Karpas-422 (cell line): ENCODE measurements at regions not wholly inside any gene's neighbourhood (a gene's known extent, or its start where the extent isn't known, plus 50 kb on each side); places are given as distances from the start of the nearest gene placed in this dataset.

Experiments
- DNase-seq: peaks from one replicate; pipeline ENCODE4 v3.0.0-alpha.2; 2015
- H2AFZ ChIP-seq: fragments of 200-600 bp; sonication (generic); 2 replicates; pipeline ENCODE4 v1.6.1; 2014; ENCODE audit warnings: antibody characterized with exemption, low read length, mixed read lengths
- H3K27ac ChIP-seq: fragments of 200-600 bp; sonication (generic); 2 replicates; pipeline ENCODE4 v1.5.1; 2014; ENCODE audit warnings: mild to moderate bottlenecking, low read length, moderate library complexity
- H3K27me3 ChIP-seq: fragments of 200-600 bp; sonication (generic); 2 replicates; pipeline ENCODE4 v1.6.1; 2014; ENCODE audit warnings: low read length, mixed read lengths
- H3K36me3 ChIP-seq: fragments of 200-600 bp; sonication (generic); 2 replicates; pipeline ENCODE4 v1.6.1; 2014; ENCODE audit warnings: low read length, mixed read lengths; ENCODE audit not compliant: insufficient read depth
- H3K4me1 ChIP-seq: fragments of 200-600 bp; sonication (generic); 2 replicates; pipeline ENCODE4 v1.6.1; 2014; ENCODE audit warnings: mild to moderate bottlenecking, low read length, mixed read lengths
- H3K4me2 ChIP-seq: fragments of 200-600 bp; sonication (generic); 2 replicates; pipeline ENCODE4 v1.6.1; 2014; ENCODE audit warnings: low read length, low read depth, mild to moderate bottlenecking; ENCODE audit not compliant: poor library complexity, severe bottlenecking
- H3K4me3 ChIP-seq: fragments of 200-600 bp; sonication (generic); 2 replicates; pipeline ENCODE4 v1.5.1; 2014; ENCODE audit warnings: mild to moderate bottlenecking, antibody characterized with exemption, low read length, mixed read lengths
- H3K79me2 ChIP-seq: fragments of 200-600 bp; sonication (generic); 2 replicates; pipeline ENCODE4 v1.6.1; 2014; ENCODE audit warnings: mild to moderate bottlenecking, low read length, mixed read lengths
- H3K9ac ChIP-seq: fragments of 200-600 bp; sonication (generic); 2 replicates; pipeline ENCODE4 v1.6.0; 2014; ENCODE audit warnings: low read length
- H3K9me2 ChIP-seq: fragments of 200-600 bp; sonication (generic), shearing (Covaris generic); replicated peaks from 2 replicates; pipeline ENCODE4 v1.6.0; 2014; ENCODE audit warnings: mild to moderate bottlenecking, low read length, moderate library complexity; ENCODE audit not compliant: insufficient read depth
- H3K9me3 ChIP-seq: fragments of 300-700, 200-600 bp; sonication (generic); 2 replicates; pipeline ENCODE4 v1.6.1; 2014; ENCODE audit warnings: low read length, mixed read lengths
- H4K20me1 ChIP-seq: fragments of 200-600 bp; sonication (generic); 2 replicates; pipeline ENCODE4 v1.6.1; 2014; ENCODE audit warnings: mild to moderate bottlenecking, antibody characterized with exemption, low read length, low read depth; ENCODE audit not compliant: insufficient read depth

DNA sequence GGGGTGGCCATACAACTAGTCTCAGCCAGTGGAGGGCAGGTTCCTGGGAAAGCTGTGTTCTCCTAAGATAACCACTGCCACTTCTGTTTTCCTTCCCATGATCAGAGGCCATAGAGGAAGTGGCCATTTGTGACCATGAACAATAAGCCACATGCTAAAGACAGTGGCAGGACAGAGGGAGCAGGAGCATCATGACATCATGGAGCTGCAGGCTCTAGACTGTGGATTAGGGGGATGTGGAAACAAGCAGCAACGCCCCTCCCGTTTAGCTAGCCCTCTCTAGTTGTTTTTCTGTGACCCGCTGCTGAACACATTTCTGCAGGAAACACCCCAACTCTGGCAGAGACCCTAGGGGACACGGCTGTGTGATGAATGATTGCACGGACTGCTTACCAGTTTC lies 195.0 kb upstream of the NECTIN1 start:
- H3K36me3 ChIP-seq = no peaks in the 10 kb centered on the region
- no peak overlapping the region for H3K4me3 ChIP-seq
- no peak overlapping the region for H3K4me2 ChIP-seq
- no peaks in the 10 kb centered on the region for H3K9me3 ChIP-seq
- no peaks in the 10 kb centered on the region for H3K4me1 ChIP-seq
- H2AFZ ChIP-seq = no peak overlapping the region
- no peaks in the 10 kb centered on the region for H3K9me2 ChIP-seq
- H3K27me3 ChIP-seq = no peaks in the 10 kb centered on the region
- H3K27ac ChIP-seq = no peak overlapping the region
- H3K79me2 ChIP-seq = no peaks in the 10 kb centered on the region
- H3K9ac ChIP-seq = no peak overlapping the region
- no peaks in the 10 kb centered on the region for H4K20me1 ChIP-seq
- DNase-seq = no peak

DNA sequence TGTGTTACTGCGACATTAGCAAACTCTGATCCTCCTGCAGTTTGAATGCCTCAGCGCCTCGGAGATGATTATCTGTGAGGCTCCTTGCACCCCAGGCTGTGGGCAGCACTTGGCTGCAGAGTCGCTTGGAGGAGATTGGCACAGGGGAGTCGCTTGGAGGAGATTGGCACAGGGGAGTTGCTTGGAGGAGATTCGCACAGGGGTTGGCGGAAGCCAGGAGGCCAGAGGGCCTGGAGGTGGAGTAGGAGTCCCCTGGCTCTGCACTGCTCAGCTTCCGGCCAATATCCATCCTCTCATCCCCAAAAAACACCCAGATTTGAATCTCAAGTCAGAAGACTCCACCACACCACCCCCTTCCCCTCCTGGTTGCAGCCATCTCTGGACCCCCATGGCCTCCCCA lies 192.6 kb upstream of the NECTIN1 start:
- no peak overlapping the region for H3K27ac ChIP-seq
- no peak overlapping the region for H3K4me3 ChIP-seq
- no peak for DNase-seq
- H3K4me1 ChIP-seq = no peaks in the 10 kb centered on the region
- H3K9me3 ChIP-seq = no peaks in the 10 kb centered on the region
- no peak overlapping the region for H2AFZ ChIP-seq
- no peaks in the 10 kb centered on the region for H3K36me3 ChIP-seq
- no peaks in the 10 kb centered on the region for H4K20me1 ChIP-seq
- H3K27me3 ChIP-seq = no peaks in the 10 kb centered on the region
- H3K79me2 ChIP-seq = no peaks in the 10 kb centered on the region
- no peak overlapping the region for H3K9ac ChIP-seq
- H3K4me2 ChIP-seq = no peak overlapping the region
- no peaks in the 10 kb centered on the region for H3K9me2 ChIP-seq

DNA sequence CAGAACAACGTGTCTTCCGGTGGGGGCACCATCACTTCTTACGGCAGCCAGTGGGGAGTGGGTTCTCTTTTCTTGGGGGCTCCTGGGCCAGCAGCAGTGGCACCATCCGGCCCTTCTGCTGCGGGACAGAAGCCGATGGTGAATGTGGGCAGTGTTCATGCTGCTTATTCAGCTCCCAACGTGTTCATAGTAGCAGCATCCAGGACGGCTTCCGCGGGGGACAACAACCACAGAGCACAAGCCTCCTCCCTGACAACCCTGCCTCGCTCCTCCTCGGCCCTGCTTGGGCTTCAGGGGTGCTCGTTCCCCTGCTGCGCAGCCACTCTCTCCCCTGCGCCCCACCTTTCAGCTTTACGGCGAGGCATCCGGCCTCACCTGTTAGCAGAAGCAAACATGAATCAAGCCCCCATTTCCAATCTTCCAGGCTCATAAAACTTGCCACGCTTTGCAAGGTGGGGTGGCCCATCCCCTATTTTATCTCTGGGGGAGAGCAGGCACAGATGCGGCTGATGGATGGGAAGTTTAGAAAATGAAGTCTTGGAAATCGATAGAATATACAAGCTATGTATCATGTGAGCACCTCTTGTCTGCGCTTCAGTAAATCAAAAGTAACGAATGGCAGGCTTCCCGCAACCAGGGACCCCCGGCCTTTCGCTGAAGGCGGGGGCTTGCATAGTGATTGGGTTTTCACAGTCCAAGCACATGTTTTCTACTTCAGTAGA lies 191.8 kb upstream of the NECTIN1 start:
- Histone ChIP-seq H2AFZ (no peak overlapping the region), H3K79me2 (no peaks in the 10 kb centered on the region), H3K4me3 (no peak overlapping the region), H4K20me1 (no peaks in the 10 kb centered on the region), H3K9me3 (no peaks in the 10 kb centered on the region), H3K9ac (no peak overlapping the region), H3K9me2 (no peaks in the 10 kb centered on the region), H3K4me2 (no peak overlapping the region), H3K4me1 (no peaks in the 10 kb centered on the region), H3K36me3 (no peaks in the 10 kb centered on the region), H3K27me3 (no peaks in the 10 kb centered on the region), H3K27ac (no peak overlapping the region)
- DNase-seq = no peak

DNA sequence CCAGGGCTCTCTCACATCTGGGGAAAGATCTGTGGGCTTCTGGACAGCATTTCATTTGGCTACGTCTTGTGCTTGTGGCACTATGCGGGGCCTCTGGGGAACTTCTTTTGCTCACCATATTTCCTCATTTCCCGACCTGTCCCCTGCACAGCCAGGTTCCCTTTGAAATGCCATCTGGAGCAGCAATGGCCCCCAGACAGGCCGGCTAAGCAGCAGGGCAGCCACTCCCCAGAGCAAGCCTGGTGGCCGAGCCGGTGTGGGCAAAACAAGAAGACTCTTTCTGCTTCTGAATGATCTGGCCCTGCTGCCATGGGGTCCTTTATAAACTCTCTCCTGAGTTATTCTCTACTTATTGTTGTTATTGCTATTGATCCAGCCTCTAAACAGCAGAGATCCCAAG lies 190.7 kb upstream of the NECTIN1 start:
- Histone ChIP-seq H3K27ac (no peak overlapping the region), H3K27me3 (no peaks in the 10 kb centered on the region), H3K4me1 (no peaks in the 10 kb centered on the region), H3K9me2 (no peaks in the 10 kb centered on the region), H3K79me2 (no peaks in the 10 kb centered on the region), H3K4me2 (no peak overlapping the region), H3K36me3 (no peaks in the 10 kb centered on the region), H4K20me1 (no peaks in the 10 kb centered on the region), H3K9me3 (no peaks in the 10 kb centered on the region), H2AFZ (no peak overlapping the region), H3K4me3 (no peak overlapping the region), H3K9ac (no peak overlapping the region)
- no peak for DNase-seq

DNA sequence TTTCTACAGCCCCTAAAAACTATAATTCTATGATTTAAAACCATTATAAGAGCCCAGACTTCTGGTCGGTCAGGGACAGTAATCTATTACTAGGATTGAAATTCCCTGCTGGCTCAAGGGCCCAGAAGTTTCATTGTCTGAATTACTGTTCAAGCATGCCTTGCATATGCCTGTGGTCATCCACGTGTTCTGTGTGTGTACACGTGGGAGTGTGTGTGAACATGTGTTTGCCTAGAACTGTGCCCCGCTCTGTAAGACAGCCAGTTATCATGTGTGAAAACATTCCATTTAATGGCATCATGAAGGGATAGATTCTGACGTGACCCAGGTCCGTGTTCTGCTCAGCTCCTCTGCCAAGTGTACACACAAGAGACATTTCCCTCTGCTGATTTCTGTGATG lies 189.3 kb upstream of the NECTIN1 start:
- no peak for DNase-seq
- H3K9ac ChIP-seq = no peak overlapping the region
- no peaks in the 10 kb centered on the region for H4K20me1 ChIP-seq
- no peaks in the 10 kb centered on the region for H3K36me3 ChIP-seq
- H3K4me3 ChIP-seq = no peak overlapping the region
- H2AFZ ChIP-seq = no peak overlapping the region
- no peak overlapping the region for H3K4me2 ChIP-seq
- H3K27me3 ChIP-seq = no peaks in the 10 kb centered on the region
- H3K4me1 ChIP-seq = no peaks in the 10 kb centered on the region
- H3K79me2 ChIP-seq = no peaks in the 10 kb centered on the region
- no peak overlapping the region for H3K27ac ChIP-seq
- H3K9me3 ChIP-seq = no peaks in the 10 kb centered on the region
- no peaks in the 10 kb centered on the region for H3K9me2 ChIP-seq

DNA sequence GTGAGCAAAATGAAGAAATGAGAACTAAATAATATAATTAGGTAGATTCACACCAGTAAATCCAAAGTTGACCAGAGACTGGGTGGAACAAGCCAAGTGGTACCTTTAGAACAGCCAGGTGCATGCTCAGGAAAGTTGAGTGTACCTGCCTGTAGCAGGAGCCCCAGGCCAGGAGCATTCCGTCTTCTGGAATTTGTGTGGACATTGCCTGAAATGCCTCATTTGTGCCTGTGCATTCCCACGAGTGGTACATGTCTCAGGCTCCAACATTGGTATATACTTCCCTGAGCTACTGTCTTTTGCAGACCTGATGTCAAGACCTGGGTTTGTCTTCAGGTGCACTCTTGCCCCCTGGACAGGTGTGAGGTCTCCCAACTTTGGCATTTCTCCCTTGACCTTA lies 187.6 kb upstream of the NECTIN1 start:
- no peaks in the 10 kb centered on the region for H3K4me1 ChIP-seq
- no peaks in the 10 kb centered on the region for H3K9me2 ChIP-seq
- H4K20me1 ChIP-seq = no peaks in the 10 kb centered on the region
- no peak for DNase-seq
- no peaks in the 10 kb centered on the region for H3K27me3 ChIP-seq
- no peak overlapping the region for H3K4me2 ChIP-seq
- H3K9me3 ChIP-seq = no peaks in the 10 kb centered on the region
- H3K36me3 ChIP-seq = no peaks in the 10 kb centered on the region
- no peak overlapping the region for H3K9ac ChIP-seq
- no peak overlapping the region for H3K4me3 ChIP-seq
- no peaks in the 10 kb centered on the region for H3K79me2 ChIP-seq
- no peak overlapping the region for H2AFZ ChIP-seq
- H3K27ac ChIP-seq = no peak overlapping the region

DNA sequence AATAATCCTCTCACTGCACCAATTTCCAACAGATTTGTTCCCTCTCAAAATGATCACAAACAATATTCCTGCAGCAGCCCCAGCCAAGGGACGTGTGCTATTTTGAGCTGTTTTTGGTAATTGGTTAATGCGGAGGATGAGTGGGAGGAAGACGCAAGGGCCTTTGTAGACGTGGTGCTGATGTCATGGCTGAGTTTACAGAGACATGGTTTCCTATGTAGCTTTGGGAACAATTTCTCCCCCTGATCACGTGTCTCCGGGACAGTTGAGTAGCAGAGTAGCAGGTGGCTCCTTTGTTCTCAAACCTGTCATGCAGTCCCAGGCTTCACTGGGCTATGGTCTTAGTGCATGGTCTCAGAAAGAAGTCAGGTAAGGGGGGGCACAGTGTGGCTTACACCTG lies 183.2 kb upstream of the NECTIN1 start:
- no peak for DNase-seq
- Histone ChIP-seq H3K27ac (no peak overlapping the region), H2AFZ (no peak overlapping the region), H3K4me2 (no peak overlapping the region), H3K4me1 (peaks cover 6% of the 10 kb centered on the region), H3K9ac (no peak overlapping the region), H4K20me1 (no peaks in the 10 kb centered on the region), H3K79me2 (no peaks in the 10 kb centered on the region), H3K36me3 (no peaks in the 10 kb centered on the region), H3K9me2 (no peaks in the 10 kb centered on the region), H3K27me3 (no peaks in the 10 kb centered on the region), H3K9me3 (no peaks in the 10 kb centered on the region), H3K4me3 (no peak overlapping the region)

DNA sequence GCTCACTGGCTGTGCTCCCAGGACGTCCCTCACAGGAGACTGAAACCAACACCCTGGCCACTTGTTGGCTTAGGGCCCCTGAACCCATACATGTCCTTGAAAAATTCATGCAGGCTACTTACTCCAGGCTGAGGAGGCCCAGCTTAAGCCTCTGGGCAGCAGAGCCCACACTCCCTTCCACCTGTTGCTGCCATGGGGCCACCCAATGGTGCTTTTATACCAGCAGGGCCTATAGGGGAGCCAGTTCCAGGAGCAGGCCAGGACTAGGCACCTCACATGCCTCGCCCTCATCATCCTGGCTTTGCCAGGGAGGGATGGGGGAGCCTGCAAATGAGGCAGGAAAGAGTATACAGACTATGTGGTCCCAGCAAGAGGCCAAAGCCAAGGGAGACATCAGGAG lies 181.7 kb upstream of the NECTIN1 start:
- H3K9ac ChIP-seq = no peak overlapping the region
- no peaks in the 10 kb centered on the region for H3K27me3 ChIP-seq
- no peak overlapping the region for H3K4me3 ChIP-seq
- no peaks in the 10 kb centered on the region for H3K36me3 ChIP-seq
- H3K4me2 ChIP-seq = no peak overlapping the region
- no peaks in the 10 kb centered on the region for H4K20me1 ChIP-seq
- no peak overlapping the region for H3K27ac ChIP-seq
- peaks cover 6% of the 10 kb centered on the region for H3K4me1 ChIP-seq
- H3K79me2 ChIP-seq = no peaks in the 10 kb centered on the region
- DNase-seq = no peak
- no peak overlapping the region for H2AFZ ChIP-seq
- no peaks in the 10 kb centered on the region for H3K9me3 ChIP-seq
- no peaks in the 10 kb centered on the region for H3K9me2 ChIP-seq

DNA sequence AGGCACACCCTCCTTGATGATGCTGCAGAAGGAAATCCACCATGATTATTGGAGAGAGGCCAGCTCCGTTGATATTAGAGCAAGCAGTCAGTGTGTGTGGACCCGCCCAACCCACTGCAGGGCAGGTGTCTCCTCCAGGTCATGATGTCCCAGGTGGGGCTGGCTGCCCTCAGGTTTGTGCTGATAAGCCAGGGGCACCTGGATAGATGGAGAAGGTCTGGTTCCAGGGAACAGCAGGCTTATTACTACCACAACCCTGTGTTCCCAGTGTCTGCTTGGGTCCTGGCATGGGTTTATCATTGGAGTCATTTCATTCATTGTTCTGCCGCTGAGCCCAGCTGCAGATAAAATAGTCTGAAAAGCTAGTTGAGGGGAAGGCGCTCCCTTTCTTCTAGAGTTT lies 181.1 kb upstream of the NECTIN1 start:
- Histone ChIP-seq H3K9ac (no peak overlapping the region), H3K36me3 (no peaks in the 10 kb centered on the region), H3K9me2 (no peaks in the 10 kb centered on the region), H3K27ac (no peak overlapping the region), H3K79me2 (no peaks in the 10 kb centered on the region), H3K27me3 (no peaks in the 10 kb centered on the region), H4K20me1 (no peaks in the 10 kb centered on the region), H3K4me3 (no peak overlapping the region), H3K4me2 (no peak overlapping the region), H3K9me3 (no peaks in the 10 kb centered on the region), H2AFZ (no peak overlapping the region), H3K4me1 (peaks cover 6% of the 10 kb centered on the region)
- DNase-seq = no peak
